NCI-H446 treated with DMSO at 0.1 percent for 48 hours (cell line): ENCODE measurements at regions not wholly inside any gene's neighbourhood (a gene's known extent, or its start where the extent isn't known, plus 50 kb on each side); places are given as distances from the start of the nearest gene placed in this dataset.
"Not testable (repeated sequence)": the region's sequence is repeated elsewhere in the genome, so short reads cannot be mapped to it uniquely, and the experiment has no call there.

Experiments
- DNase-seq: peaks from one replicate; lab custom pipeline; 2025; lab: John Stamatoyannopoulos, UW

GRCh38 chr2:129816813-129817574 lies 162.5 kb upstream of the RAB6C start:
- DNase-seq = no peak

DNA sequence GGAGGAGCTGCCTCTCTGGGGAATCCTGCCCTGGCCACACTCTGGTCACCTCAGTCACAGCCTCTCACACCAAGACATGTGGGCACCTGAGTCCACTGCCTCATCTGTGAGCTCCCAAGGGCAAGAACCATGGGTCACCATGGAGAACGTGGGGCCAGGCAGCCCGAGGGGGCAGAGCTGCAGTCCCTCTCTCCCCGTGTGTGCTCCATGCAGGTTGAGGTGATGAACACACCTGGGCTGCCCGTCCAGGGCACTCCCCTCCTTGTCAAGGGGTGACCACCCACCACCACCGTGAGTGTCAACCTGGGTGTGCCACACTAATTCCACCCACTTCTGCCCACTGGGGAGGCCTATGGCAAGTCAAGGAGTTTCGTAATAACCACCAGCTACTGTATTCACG lies 159.6 kb upstream of the RAB6C start:
- DNase-seq = no peak

GRCh38 chr2:129820908-129821307 lies 158.6 kb upstream of the RAB6C start:
- no peak for DNase-seq

- no peak for DNase-seq
Measured at GRCh38 chr2:129821445-129821844, 158.0 kb upstream of the RAB6C start.

DNA sequence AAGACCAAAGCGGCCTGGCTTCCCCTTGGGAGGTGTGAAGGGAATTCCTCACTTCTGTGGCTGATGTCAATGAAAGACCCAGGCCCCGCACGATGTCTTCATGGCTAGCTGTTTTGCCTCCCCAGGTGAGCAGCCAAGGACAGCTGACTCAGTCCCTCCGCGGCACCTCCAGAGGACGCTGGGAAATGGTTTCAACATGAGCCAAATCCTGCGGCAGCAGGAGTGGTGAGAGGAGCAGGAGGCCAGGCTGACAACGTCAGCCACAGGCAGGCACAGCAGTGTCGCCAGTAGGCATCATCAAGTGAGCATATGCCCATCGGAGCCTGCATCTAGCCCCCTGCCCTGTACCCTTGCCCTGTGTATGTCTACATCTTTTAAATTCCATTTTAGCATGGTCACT lies 156.4 kb upstream of the RAB6C start:
- no peak for DNase-seq

GRCh38 chr2:129827311-129828090 lies 152.0 kb upstream of the RAB6C start:
- no peak for DNase-seq

DNA sequence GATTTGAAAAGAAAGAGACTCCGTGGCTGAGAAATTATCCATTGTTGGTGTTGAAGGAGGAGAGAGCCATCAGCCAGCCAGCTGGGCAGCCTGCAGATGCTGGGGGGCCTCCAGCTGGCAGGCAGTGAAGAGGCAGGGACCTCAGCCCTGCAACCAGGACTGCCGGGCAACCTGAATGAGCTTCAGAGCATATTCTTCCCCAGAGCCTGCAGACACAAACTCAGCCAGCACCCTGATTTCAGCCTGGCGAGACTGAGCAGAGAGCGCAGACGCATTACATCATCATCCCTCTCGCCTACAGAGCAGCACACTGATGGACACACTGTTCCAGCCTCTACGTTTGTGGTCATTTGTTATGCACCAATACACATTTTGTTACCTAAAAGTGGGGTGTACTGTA lies 150.7 kb upstream of the RAB6C start:
- no peak for DNase-seq

- DNase-seq = no peak
Measured at GRCh38 chr2:129829588-129829987, 149.9 kb upstream of the RAB6C start.

GRCh38 chr2:129831018-129831417 lies 148.4 kb upstream of the RAB6C start:
- DNase-seq = no peak

DNA sequence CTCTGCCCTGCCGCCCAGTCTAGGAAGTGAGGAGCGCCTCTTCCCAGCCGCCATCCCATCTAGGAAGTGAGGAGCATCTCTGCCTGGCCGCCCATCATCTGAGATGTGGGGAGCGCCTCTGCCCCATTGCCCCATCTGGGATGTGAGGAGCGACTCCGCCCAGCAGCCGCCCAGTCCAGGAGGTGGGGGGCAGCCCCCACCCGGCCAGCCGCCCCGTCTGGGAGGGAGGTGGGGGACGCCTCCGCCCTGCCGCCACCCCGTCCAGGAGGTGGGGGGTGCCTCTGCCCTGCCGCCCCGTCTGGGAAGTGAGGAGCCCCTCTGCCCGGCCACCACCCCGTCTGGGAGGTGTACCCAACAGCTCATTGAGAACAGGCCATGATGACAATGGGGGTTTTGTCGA lies 146.0 kb upstream of the RAB6C start:
- DNase-seq = not testable (repeated sequence)

DNA sequence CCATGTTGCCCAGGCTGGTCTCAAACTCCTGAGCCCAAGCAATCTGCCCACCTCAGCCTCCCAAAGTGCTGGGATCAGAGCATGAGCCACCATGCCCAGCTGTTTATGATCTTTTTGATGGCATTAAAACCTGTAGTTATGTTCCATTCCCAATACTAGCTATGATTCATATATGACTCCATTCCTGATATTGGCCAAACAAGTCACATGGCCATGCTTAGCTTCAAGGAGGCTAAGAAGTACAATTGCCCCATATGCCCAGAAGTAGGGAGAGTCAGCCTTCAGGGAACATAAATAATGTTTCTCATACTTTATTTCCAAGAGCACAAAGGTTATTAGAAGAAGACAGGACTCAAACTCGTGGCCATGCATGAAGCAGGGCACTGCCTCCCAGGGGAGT lies 132.4 kb upstream of the RAB6C start:
- DNase-seq = no peak

GRCh38 chr2:129849559-129850160 lies 129.8 kb upstream of the RAB6C start:
- DNase-seq = peak; percentile 26

DNA sequence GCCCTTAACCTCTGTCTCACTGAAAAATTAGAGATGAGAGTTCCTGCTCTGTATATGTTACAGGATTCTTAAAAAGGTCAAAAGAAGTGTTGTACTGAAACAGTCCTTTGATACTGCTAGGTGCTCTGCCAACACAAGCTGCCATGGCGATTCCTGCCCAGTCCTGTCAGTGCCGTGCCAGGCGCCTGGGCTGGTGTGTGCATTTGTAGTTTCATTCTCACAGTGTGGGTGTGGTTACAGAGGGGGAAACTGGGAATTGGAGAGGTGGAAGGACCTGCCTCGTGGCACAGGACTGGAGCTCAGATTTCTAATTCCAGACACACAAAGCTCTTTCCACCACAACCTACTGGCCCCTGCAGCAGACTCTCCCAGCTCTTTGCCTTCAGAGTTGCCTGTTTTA lies 122.3 kb upstream of the RAB6C start:
- DNase-seq = no peak

GRCh38 chr2:129859175-129859574 lies 120.3 kb upstream of the RAB6C start:
- DNase-seq = no peak

GRCh38 chr2:129860088-129860487 lies 119.4 kb upstream of the RAB6C start:
- no peak for DNase-seq

GRCh38 chr2:129861666-129862288 lies 117.7 kb upstream of the RAB6C start:
- no peak for DNase-seq

DNA sequence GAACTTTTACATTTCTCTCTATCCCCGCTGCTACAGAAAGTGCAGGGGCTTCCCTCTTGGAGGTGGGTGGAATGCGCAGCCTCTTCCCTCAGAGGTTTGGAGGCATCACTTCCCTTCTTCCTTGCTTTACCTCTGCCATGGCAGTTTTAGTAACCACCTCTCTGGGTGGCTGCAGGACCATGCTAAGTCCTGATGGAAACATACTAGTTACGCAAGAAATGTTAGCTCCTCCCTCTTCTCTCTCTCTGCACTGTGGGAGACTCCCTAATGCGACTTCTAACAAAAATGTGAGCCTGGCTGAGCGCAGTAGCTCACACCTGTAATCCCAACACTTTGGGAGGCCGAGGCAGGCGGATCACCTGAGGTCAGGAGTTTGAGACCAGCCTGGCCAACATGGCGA lies 116.8 kb upstream of the RAB6C start:
- DNase-seq = no peak

GRCh38 chr2:129863350-129863749 lies 116.1 kb upstream of the RAB6C start:
- DNase-seq = no peak

- no peak for DNase-seq
Measured at GRCh38 chr2:129864719-129865118, 114.7 kb upstream of the RAB6C start.

DNA sequence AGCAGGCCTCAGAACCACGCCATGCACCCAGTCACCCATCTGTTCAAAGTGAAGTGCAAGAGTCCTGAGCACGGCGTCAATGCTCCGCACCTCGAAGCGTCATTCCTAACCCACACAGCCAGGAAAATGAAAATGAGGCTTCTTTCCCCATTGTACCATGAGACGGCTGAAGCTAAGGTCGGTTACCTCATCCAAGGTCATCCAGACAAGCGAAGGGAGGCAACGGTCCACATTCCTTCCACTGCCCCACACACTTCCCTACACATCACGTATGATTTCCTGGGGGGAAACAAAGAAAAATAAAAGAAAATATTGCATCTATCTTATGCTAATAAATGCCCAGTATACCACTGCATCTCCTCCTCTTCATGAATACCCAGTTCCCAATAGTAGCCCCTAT lies 113.5 kb upstream of the RAB6C start:
- no peak for DNase-seq

DNA sequence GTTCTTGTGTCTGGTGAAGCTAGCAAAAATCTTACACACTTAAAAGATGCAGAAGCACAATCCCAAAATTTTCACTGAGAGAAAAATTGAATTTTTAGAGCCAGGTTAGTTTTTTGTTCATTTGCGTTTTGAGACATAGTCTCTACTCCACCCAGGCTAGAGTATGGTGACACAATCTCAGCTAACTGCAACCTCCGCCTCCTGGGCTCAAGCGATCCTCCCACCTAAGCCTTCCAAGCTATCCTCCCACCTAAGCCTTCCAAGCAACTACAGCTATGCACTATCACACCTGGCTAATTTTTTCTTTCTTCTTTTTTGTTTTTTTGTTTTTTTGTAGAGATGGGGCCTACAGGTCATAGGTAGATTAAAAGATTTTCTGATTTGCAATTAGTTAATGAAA lies 113.1 kb upstream of the RAB6C start:
- DNase-seq = no peak

- no peak for DNase-seq
Measured at GRCh38 chr2:129868151-129868550, 111.3 kb upstream of the RAB6C start.
